Sigmoid colon (tissue), 4 donors: ENCODE measurements at regions not wholly inside any gene's neighbourhood (a gene's known extent, or its start where the extent isn't known, plus 50 kb on each side); places are given as distances from the start of the nearest gene placed in this dataset.

ENCODE experiments used
- CTCF ChIP-seq, 4 experiments: fragments of 450-650 bp in 3 of 4; fragments of 200-600 bp in 1 of 4; IDR thresholded peaks; one replicate each; pipeline ENCODE4 v1.5.1; 2016 to 2019; ENCODE audit warnings: antibody characterized with exemption in 4 of 4, mild to moderate bottlenecking in 3 of 4, moderate library complexity in 2 of 4
- EP300 ChIP-seq, 4 donors: sonication (generic); formaldehyde crosslinking; IDR thresholded peaks; one replicate each; pipeline ENCODE4 v1.6.1; 2017; ENCODE audit warnings: antibody characterized with exemption in 4 of 4
- POLR2A ChIP-seq, 2 donors: fragments of 450-650 bp; IDR thresholded peaks; one replicate each; pipeline ENCODE4 v1.6.1; 2016; ENCODE audit warnings: antibody characterized with exemption in 2 of 2, mild to moderate bottlenecking in 2 of 2, moderate library complexity in 2 of 2
- POLR2AphosphoS5 ChIP-seq, 4 donors: sonication (generic); formaldehyde crosslinking; IDR thresholded peaks; one replicate each; pipeline ENCODE4 v1.6.1; 2017; ENCODE audit warnings: antibody characterized with exemption in 4 of 4

- TF ChIP-seq CTCF (IDR thresholded peaks at IDR 0.05) (no peak), POLR2A (IDR thresholded peaks at IDR 0.05) (no peak), EP300 (IDR thresholded peaks at IDR 0.05) (no peak), POLR2AphosphoS5 (IDR thresholded peaks at IDR 0.05) (no peak)
Observed at GRCh38 chr6:113380591-113380990, 476.6 kb upstream of the MARCKS start.
